ENCODE measurements at regions not wholly inside any gene's neighbourhood (a gene's known extent, or its start where the extent isn't known, plus 50 kb on each side); places are given as distances from the start of the nearest gene placed in this dataset.
"Not testable (repeated sequence)": the region's sequence is repeated elsewhere in the genome, so short reads cannot be mapped to it uniquely, and the experiment has no call there.

DNA sequence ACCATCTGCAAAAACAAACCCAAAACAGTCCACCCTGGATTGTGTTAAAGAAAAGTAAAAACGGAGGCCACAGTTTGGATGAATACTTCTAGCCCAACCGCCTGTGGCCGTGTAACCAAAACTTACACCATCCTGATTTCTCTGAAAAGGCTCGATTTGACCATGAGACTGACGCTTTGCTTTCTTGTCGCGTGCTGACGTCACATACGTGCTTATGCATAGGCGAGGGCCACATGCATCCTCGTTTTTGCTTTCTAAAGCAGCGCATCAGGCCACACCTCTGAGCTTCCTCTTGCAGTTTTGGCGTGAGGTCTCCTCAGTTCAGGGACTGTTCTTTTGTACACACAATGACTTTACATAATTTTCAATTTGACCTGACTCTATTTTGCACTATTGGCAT lies 526.6 kb downstream of the GLRX3 start:
- no peak for DNase-seq

DNA sequence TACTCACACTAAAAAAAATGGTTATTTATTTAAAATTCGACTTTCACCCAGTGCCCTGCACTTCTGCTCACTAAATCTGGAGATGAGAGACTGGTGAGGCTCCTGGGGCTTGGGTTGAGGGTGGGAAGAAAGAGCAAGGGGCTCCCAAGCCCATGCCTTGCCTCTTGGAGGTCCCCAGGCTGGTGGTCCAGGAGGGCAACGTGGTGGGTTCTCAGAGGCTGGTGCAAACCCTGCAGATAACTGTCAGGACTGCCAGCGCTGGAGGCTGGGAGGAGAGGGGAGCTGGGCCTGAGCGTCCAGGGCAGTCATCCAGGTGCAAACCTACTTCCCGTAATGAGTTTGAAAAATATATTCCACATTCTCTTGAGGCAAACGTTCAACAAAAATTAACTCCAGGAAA lies 528.3 kb downstream of the GLRX3 start:
- no peak for DNase-seq

- no peak for DNase-seq
These were observed 530.0 kb downstream of the GLRX3 start for GRCh38 chr10:130666215-130666614.

DNA sequence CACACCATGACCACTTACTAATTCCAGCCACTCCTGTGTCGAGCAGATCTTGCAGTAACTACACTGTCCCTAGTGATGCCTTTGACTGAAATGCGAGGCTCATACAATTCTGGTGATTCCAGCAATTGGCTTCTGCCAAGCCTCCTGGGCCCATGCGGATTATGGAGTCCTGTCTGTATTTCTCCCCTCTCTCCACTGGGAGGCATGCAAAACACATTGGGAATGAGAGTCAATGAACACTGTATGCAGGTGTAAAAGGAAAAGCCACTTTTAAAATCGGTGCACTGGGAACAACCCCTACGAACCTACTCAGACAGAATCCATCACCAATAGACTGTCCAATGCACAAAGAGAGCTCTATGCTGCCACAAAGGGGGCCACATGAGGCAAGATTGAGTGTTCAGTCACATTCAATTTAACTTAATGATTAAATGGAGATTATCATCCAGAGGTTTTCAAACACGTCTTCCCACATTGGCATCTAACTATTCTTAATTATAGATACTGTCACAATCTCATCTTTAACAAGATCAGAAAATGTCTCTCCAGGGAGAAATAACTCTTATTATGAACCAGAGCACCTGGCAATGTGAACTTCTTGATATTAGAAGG lies 550.6 kb downstream of the GLRX3 start:
- peak; percentile 4 for DNase-seq

- no peak for DNase-seq
These were observed 551.4 kb downstream of the GLRX3 start for GRCh38 chr10:130687566-130687965.

DNA sequence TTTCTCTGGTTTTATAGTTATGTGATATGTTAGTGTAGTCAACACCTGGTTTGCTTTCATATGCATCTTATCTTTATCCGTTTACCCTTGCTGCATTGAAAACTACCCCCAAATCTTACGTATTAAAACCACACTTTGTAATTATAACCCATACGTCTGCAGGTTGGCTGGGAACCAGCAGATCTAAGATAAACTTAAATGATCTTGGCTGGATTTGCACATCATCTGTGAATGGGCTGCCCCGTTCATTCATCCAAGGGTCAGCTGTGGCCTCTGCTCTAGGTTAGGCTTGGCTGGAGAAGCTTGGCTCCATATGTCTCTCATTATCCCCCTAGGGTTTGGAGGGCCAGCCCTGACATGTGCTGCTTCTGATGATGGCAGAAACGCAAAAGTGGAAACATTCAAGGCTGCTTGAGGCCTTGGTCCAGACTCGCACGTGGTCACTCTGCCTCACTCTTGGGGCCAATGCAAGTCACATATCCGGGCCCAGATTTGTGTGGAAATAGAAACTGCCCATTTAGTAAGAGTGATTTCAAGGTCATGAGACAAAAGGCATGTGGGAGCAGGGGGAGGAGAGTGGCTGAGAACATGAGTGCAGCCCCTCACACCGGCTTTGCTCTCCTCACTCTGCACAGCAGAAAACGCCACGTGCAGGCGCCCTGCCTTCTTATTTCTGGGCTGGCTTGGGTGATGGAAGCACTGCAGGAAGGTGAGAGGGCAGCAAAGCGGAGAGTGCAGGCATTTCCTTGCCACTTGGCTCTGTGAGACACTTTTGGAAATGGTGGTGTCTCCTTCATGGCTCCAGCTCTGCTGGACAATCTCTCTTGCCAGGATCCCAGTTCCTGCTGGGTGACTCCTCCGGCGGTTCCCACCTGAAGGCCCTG lies 553.8 kb downstream of the GLRX3 start:
- DNase-seq: no peak

DNA sequence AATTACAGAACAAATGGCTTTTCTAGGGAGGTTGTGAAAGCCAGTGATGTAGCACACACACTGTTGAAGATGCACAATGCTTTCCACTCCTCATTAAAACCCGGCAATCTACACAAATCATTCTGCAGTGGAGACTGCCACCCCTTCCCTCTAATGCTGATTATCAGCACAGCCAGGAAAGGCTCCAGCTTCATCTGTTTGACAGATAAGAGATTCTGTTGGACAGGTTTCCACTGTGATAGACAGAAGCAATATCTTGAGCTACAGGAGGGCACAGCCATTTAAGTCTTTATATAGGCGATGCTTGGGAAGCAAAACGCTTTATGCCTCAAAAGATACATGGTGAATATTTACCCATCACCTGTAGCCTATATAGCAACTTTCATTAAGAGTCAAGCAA lies 555.6 kb downstream of the GLRX3 start:
- DNase-seq: no peak

DNA sequence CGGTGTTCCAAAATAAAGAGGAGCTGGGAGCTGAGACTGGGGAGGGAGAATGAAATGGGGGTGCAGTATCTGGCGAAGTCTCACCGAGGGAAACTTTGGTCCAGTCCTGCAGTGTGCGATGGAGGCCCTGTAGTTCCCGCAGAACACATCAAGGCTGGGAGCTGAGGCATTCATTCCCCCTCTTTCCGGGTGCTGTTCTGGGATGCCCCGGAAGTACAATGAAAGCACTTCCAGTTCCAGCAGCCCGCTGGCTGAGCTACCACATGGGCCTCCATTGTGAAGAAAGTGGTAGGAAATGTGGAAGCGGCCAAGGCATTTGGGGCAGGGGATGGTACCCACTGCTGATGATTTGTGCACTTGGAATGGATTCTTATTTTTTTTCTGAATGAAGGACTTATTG lies 560.7 kb downstream of the GLRX3 start:
- no peak for DNase-seq

DNA sequence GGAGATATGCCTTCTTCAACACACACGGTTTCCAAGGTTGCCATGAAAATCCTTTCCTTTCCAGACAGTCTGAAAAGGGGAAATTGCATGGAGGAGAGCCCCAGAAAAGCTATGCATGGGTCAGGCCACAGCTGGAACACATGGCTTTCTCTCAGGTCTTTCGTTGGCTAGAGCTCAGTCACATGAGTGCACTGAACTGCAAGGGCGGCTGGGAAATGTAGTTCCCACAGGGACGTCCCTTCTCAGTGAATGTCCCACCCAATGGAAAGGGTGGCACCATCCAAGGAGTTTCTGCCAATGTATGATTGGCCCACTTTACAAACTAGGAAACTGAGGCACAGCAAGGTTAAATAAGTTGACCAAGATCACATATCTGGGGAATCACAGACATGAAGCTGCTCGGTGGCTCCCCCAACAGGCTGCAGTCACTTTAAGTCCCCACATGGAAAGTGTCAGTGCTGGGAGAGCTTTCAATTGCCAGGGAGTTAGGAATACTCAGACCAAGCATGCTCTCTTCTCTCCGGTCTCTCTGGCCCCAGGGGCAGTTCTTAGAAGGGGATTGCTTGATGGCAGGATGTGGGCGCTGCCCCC lies 571.3 kb downstream of the GLRX3 start:
- no peak for DNase-seq

GRCh38 chr10:130708465-130709070 lies 572.4 kb downstream of the GLRX3 start:
- DNase-seq: no peak

- DNase-seq: no peak
These were observed 573.2 kb downstream of the GLRX3 start for GRCh38 chr10:130709415-130709814.

GRCh38 chr10:130711072-130711471 lies 574.9 kb downstream of the GLRX3 start:
- no peak for DNase-seq

GRCh38 chr10:130713135-130713534 lies 576.9 kb downstream of the GLRX3 start:
- DNase-seq: no peak

GRCh38 chr10:130713731-130714130 lies 577.5 kb downstream of the GLRX3 start:
- no peak for DNase-seq

DNA sequence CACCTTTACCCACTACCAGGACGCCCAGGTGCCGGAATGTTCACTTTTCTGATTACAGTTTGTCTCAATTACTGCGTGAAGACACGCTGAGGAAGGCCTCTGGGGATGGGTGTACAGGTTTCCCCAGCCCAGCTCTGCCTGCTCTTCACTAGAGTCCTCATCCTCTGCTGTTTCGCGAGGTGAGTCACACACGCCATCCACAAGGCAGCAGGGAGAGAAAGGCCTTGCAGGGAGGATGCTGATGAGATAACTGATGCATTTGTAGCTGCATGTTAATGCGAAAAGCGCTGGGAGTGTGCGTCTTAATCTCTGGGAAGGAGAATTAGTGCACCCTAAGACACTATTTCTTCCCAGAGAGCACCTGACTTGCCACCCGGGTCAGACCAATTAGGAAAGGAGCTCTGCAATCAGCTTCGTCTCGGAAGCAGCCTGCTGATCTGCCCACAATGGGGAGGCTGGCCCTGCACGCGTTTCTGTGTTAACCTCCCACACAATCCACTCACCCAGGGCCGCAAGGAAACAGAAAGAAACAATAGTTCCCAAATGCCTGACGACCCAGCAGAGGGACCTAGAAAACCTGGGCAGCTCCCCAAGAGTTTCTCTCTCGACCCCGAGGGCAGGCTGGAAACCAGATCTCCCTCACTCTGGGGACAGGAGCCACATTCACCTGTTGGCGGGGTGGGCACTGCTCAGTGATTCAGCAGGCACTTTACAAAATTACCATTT lies 578.7 kb downstream of the GLRX3 start:
- DNase-seq: no peak

DNA sequence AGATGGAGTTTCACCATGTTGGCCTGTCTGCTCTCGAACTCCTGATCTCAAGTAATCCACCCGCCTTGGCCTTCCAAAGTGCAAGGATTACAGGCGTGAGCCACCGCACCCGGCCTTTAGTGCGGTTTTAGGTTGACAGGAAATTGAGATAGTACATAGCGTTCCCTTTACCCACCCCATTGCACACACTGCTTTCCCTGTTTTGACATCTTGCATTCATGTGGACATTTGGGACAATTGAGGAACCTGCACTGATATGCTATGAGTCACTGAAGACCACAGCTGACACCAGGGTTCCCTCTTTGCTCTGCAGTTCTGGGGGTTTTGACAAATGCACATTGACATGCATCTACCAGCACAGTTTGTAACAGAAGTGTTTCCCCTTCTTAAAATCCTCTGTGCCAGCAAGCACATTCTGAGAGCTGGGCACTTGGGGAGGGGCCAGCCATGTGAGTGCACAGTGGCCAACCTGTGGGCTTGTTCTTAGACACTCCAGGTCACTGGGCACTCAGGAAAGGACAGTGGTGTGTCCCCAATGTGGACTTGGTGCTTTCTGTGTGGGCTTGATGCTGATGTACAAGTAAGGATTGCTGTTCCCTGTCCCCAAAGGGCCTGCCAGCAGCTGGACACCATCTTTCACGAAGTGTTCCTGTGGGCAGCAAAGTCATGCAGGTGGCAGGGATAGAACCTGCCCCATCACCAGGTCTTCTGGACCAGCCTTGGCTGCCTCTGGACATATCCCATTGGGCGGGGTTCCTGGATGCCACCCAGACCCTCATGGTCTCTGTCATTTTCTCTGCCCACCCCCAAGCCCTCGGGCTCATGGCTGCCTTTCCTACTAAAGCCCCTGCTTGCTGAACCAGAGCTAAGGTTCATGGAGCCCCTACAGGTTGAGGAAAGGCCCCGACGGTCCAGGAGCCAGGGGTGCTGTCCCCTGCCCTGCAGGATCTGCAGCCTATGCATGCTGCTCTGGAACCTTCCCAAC lies 579.8 kb downstream of the GLRX3 start:
- no peak for DNase-seq

- DNase-seq: no peak
These were observed 580.9 kb downstream of the GLRX3 start for GRCh38 chr10:130717083-130717482.

DNA sequence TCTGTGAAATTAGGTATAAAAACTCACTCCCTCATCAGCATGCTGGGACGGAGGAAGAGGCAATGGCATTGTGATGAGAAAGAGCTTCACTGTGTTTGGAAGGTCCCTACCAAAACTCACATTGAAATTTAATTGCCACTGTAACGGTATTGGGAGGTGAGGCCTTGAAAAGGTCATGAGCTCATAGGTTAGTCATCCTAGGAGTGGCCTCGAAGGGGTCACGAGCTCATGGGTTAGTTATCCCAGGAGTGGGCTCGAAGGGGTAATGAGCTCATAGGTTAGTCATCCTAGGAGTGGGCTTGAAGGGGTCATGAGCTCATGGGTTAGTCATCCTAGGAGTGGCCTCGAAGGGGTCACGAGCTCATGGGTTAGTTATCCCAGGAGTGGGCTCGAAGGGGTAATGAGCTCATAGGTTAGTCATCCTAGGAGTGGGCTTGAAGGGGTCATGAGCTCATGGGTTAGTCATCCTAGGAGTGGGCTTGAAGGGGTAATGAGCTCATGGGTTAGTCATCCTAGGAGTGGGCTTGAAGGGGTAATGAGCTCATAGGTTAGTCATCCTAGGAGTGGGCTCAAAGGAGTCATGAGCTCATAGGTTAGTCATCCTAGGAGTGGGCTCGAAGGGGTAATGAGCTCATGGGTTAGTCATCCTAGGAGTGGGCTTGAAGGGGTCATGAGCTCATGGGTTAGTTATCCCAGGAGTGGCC lies 582.7 kb downstream of the GLRX3 start:
- not testable (repeated sequence) for DNase-seq

DNA sequence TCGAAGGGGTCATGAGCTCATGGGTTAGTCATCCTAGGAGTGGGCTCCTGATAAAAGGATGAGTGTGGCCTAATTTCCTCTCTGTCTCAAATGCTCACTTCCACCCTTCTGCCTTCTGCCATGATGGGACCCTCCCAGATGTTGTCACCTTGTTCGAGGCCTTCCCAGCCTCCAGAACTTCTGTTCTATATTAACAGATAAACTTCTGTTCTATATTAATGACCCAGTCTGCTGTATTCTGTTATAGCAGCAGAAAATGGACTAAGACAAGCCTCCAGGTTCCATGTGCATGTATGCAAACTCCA lies 583.2 kb downstream of the GLRX3 start:
- no peak for DNase-seq

DNA sequence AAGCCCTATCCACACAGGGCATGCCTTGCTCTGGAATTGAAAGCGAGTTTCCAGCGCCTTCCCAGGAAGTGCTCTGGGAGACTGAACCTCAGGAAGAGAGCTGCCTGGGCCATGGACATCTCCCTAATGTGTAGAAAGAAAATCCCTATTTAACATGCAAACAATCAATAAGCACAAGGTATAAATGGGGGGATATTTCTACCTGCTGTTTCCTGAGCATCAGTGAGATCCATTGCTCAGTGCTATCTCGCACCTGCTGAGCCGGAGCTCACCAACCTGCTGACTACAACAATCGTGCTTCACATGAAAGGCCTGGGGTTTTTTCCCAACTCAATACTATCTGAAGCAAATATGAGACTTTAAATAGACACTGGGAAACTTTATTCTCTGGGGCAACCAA lies 584.0 kb downstream of the GLRX3 start:
- DNase-seq: no peak

DNA sequence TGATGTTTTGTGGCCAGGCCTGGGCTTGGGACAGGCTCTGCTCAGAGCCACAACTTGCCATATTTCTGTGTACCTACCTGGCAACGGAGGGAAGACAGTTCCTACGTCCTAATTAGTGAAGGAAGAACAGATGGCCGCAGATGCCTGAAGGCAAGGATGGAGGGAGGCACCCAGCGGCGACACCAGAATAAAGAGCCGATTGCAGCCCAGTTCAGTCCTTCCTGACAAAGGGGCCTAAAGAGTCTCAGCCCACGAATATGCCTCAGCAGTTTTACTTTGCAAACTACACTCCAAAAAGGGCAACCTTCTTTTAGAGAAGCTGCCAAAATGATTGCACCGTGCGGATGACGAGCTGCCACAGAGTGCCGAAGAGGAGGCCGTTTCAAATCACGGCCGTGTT lies 585.8 kb downstream of the GLRX3 start:
- no peak for DNase-seq
